ENCODE measurements at regions not wholly inside any gene's neighbourhood (a gene's known extent, or its start where the extent isn't known, plus 50 kb on each side); places are given as distances from the start of the nearest gene placed in this dataset.
"Not testable (repeated sequence)": the region's sequence is repeated elsewhere in the genome, so short reads cannot be mapped to it uniquely, and the experiment has no call there.

DNA sequence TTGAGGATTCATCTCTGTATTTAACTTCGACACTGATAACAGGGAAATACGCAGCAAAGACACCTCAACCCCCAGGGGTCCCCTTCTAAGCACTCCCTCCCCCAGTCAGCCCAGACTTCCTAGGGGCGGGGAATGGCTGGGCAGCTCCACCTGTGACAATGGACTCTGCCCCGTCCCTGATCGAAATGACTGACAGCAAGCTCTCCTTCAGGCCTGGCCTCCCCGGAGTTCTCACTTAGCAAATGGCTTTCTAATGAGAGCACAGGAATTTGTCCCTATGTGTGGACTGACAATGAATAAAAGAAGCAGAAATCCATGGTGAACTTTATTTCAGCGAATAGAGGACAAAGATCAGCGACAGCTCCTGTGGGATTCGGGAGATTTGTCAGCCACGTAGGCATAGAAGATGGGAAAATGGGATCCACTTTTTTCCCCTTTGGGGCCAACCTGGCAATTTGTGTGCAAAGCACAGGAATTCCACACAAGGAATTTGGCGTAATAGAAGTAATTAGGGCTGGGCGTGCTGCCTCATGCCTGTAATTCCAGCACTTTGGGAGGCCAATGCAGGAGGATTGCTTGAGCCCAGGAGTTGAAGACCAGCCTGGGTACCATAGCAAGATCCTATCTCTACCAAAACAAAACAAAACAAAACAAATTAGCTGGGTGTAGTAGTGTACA lies 63.8 kb downstream of the TNFAIP2 start:
- no peak for DNase-seq (ENCODE audit: low spot score)

DNA sequence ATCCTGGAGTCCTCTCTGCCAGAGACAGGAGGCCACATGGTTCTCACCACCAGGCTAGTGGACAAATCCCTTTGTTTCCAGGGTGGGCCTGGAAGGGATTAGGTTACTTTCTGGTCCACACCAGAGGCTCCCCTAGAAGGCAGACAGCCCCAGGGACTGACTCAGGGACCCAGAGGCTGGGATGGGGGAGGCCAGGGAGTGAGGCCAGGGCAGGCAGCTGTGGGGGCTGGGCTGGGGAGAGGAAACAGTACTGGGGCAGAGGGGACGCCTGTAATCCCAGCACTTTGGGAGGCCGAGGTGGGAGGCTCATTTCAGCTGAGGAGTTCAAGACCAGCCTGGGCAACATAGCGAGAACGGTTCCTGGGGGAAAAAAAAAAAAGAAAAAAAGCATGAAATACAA lies 64.7 kb downstream of the TNFAIP2 start:
- no peak for DNase-seq (ENCODE audit: low spot score)

DNA sequence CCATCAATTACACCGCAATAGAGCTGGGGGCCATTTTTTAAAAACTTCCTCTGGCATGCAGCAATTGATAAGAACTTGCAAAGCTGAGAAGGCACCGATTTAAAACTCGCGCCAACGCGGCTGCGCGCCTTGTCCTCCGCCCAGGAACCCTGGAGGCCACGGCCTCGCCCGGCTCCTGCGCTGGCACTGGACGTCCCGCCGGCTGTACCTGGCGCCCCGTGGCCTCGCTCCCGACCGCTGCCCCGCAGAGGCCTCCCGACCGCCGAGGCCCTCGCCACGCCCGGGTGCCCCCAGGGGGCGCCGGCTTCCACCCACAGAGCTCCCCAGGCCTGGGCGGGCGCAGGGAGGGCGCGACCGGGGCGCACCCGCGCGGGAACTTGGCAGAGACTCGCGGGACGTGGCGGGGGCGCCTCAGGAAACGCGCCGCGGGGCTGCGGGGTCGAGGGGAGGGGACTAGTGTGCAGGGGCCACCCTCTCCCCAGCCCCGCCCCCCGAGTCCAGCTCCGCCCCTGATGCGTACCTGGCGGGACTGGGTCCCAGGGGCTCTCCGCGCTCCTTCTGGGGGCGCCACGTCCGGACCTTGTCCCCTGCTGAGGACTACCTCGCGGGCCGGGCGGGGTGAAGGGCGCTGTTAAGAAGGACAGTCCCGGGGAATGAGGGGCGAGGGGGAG lies 65.7 kb downstream of the TNFAIP2 start:
- DNase-seq (ENCODE audit: low spot score): no peak

DNA sequence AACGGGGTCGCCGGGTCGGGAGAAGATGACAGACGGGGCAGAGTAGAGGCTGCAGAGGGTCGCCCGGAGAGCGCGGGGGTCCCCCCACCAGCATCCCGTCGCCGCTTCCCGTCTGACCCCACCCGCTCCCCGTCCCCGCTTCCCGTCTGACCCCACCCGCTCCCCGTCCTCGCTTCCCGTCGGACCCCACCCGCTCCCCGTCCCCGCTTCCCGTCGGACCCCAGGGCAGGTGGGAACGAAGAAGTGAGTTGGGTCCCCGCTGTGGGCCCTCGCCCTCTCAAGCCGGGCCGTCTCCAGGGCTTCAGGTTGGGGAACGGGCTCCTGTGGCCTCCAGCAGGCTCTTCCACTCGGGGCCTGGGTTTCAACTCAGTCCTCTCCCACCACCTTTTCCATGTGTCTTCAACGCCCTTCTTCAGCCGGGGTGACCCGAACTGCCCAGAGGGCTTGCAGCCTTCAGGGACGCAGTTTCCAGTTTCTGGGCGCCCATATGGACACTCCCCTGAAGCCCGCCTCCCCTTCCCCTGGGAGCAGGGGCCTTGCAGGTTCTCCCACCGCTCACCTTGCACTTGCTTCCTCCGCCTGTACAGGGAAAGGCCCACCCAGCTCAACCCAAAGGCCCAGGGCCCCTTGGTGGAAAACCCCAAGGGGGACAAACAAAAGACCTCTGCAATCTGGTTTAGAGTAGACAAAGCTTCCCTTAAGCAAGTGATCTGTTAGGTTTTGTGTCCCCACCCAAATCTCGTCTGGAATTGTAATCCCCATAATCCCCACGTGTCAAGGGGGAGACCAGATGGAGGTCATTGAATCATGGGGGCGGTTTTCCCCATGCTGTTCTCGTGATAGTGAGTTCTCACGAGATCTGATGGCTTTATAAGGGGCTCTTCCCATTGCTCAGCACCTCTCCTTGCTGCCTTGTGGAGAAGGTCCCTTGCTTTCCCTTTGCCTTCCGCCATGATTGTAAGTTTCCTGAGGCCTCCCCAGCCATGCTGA lies 66.5 kb downstream of the TNFAIP2 start:
- no peak for DNase-seq (ENCODE audit: low spot score)

DNA sequence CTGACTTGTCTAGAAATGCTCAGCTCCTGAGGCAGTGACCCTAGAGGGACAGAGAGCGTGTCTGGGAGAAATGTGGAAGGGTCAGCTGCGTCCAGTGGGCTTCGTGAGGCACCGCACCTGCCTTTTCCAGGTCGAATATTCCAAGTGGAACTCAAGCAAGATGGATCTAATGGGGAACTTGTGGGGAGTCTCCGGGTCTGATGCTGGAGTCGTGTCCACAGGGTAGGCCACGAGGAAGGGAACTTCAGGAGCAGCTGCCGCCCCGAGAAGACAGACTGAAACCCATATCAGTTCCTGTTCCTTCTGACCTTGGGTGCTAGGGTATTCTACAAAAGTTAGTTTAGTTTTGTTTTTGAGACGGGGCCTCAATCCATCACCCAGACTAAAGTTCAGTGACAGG lies 67.5 kb downstream of the TNFAIP2 start:
- no peak for DNase-seq (ENCODE audit: low spot score)

DNA sequence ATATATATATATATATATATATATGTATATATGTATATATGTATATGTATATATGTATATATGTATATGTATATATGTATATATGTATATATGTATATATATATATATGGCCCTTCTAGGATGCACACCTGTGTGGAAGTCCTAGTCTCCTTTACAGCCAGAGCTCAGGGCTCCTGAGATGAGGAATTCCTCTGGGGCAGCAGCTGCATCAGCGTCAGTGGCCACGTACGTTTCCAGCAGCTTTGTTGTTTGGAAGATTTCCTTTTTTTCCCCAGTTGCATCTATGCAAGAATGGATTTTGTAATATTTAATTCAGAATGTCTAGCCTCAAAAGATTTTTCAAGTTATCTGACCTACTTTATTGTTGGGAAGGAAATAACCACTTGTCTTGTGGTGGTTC lies 68.6 kb downstream of the TNFAIP2 start:
- no peak for DNase-seq (ENCODE audit: low spot score)

DNA sequence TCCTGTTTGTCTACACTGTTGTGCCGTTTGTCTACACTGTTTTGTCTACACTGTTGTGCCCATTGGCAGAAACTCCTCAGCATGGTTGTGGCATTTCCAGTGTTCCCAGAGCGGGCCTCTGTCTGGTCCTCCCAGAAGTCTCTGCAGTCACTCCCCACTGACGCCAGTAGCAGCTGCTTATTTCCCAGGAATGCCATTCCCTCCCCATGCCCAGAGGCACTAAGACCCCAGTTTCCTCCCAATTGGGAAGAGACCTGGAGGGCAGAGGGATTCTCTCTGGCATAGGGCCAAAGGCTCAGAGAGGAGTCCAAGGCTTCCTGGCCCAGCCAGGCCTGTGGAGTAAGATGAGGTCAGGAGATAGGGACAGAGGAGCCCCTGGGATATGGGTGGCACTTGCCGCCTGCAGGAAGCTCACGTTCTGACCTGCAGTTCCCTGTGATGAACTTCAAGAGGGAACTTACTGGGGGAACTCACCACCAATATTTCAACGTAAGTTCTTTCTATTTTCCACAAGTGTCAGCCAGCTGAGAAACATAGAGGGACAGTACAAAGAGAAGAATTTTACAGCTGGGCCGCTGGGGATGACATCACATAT lies 69.1 kb downstream of the TNFAIP2 start:
- DNase-seq (ENCODE audit: low spot score): no peak

DNA sequence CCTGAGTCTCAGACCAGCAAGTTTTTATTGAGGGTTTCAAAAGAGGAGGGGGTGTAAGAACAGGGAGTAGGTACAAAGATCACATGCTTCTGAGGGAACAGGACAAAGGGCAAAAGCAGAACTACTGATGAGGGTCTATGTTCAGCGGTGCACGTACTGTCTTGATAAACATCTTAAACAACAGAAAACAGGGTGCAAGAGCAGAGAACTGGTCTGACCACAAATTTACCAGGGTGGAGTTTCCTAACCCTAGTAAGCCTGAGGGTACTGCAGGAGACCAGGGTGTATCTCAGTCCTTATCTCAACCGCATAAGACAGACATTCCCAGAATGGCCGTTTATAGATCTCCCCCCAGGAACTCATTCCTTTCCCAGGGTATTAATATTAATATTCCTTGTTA lies 69.6 kb downstream of the TNFAIP2 start:
- DNase-seq (ENCODE audit: low spot score): not testable (repeated sequence)

DNA sequence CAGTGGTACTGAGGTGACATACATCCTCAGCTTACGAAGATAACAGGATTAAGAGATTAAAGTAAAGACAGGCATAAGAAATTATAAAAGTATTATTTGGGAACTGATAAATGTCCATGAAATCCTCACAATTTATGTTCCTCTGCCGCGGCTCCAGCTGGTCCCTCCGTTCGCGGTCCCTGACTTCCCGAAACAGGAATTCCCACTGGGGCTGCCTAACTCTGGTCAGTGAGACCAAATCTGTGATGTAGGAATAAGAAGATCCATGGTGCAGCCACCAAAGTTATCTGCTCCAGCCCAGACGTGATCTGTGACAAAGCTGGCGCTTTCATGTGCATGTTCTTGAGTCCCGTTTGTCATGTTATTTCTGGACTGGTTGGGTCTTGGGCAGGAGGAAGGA lies 70.2 kb downstream of the TNFAIP2 start:
- DNase-seq (ENCODE audit: low spot score): not testable (repeated sequence)

DNA sequence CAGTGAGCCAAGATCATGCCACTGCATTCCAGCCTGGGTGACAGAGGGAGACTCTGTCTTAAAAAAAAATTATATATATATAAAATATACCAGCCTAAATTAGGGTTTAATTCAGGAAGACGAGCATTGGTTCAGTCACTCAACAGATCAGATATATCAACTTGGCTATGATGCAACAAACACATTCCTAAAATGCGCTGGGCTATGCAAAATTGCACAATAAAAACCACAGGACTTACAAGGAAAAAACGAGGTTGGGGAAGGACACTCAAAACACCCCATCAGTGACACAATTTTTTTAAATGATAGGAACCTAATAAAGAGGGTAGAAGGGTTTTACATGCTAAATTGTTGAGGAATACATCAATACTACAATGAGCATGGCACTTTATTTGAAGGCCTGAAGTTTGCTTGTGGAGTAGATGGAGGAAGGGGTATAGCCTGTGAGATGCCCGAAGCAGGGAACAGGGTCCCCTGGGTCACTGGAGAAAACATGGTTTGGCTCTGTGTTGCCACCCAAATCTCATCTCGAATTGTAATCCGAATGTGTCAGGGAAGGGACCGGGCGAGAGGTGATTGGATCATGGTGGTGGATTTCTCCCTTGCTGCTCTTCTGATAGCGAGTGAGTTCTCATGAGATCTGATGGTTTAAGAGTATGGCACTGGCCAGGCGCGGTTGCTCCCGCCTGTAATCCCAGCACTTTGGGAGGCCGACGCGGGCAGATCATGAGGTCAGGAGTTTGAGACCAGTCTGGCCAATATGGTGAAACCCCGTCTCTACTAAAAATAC lies 71.2 kb downstream of the TNFAIP2 start:
- no peak for DNase-seq (ENCODE audit: low spot score)

DNA sequence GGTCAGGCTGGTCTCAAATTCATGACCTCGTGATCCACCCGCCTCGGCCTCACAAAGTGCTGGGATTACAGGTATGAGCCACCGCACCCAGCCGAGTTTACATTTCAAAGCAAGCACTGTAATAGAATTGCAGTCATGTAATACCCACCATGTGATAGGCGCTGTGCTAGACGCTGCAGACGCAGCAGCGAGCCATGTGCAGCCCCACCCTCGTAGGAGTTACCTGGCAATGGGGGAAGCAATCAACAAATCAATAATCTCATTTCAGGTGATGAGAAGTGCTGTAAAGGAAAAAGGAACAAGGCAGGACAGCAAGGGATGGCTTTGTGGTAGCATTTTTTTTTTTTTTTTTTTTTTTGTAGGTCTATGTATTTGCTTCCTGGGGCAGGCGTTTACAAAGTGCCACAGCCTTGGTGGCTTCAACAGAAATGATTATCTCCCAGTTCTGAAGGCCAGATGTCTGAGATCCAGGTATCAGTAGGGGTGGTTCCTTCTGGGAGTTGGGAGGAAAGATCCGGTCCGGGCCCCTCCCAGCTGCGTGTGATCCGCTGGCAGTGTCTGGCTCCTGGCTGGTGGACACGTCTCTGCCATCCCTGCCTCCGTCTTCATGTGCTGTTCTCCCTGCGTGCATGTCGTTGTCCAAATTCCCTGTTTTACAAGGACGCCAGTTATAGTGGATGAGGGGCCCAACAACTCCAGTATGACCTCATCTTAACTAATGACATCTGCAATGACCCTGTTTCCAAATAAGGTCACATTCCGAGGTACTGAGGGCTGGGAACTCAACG lies 72.8 kb downstream of the TNFAIP2 start:
- no peak for DNase-seq (ENCODE audit: low spot score)

DNA sequence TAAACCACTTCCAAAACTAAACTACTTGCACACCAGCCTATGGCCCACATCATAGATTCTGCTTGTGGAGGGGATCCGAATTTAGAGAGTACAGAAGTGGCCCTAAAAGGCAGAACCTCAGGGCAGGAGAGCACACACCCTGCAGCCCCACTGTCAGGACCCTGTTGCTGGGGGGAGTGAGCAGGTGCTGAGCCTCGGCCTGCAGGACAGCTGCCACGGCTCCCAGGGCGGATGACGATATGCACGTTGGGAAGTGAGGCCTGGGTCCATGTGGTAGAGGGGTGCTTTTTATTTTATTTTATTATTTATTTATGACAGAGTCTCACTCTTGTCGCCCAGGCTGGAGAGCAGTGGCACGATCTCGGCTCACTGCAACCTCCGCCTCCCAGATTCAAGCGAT lies 73.5 kb downstream of the TNFAIP2 start:
- no peak for DNase-seq (ENCODE audit: low spot score)

DNA sequence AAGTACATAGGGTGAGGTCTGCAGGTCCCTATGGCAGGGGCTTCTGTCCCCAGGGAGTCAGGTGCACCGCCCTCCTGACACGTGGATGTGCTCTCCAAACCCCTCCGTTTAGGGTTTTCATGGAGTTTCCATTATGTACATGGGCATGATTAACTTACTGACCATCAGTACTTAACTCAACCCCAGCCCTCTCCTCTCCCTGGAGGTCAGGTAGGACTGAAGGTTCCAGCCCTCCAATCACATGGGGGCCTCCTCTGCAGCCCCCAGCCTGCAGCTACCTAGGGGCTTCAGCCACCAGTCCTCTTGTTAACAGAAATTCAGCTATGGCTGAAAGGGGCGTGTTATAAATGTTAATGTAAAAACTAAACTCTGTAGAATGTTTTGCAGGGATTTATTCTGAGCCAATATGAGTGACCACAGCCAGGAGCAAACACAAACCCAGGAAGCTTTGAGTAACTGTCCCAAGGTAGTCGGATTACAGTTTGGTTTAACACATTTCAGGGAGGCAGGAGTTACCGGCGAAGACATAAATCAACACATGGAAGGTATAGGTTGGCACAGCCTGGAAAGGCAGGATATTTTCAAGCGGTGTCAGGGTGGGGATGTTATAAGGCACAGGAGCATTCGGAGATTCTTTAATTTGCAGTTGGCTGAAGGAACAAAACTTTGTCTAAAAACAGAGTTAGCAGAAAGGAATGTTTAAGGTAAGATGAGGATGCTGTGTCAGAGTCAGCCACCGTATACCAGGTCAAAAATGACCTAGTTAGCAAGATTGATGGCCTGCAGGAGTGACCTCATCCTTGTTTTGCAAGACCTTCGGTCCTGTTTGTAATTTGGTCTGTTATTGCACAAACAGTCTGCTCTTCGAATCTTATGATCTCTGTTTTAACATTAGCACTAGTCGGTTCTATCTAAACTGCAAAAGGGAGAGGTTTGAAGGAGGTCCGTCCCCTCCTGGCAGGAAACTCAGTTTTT lies 75.2 kb downstream of the TNFAIP2 start:
- DNase-seq (ENCODE audit: low spot score): no peak

DNA sequence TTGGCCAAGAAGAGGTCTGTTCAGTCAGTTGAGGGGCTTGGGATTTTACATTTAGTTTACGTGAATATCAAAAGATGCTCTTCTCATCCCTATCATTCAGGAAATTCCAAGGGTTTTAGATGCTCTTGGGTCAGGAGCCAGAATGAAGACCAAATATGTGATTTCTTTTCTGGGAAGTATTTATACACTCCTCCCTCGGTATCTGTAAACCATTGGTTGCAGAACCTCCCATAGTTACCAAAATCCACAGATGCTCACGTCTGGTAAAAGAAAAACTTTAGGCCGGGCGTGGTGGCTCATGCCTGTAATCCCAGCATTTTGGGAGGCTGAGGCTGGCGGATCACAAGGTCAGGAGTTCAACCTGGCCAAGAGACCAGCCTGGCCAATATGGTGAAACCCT lies 75.9 kb downstream of the TNFAIP2 start:
- no peak for DNase-seq (ENCODE audit: low spot score)

DNA sequence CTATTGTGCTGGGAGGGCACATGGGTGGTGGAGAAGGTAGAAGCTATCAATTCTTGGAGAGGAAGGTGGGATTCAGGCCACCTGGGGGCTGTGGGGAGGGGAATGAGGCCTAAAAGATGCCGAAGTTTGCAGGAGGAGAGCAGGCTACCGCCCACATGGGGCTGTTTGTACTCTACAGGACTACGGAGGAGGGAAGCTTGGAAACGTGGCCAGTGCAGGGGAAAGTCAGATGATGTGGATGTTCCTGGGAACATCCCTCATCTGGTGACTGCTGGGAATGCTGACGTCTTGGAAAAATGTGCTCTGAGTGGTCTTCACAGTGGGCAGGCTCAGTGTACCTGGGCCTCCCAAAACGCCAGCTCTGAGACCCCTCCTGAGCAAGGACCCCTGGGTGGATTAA lies 78.5 kb downstream of the TNFAIP2 start:
- no peak for DNase-seq (ENCODE audit: low spot score)

DNA sequence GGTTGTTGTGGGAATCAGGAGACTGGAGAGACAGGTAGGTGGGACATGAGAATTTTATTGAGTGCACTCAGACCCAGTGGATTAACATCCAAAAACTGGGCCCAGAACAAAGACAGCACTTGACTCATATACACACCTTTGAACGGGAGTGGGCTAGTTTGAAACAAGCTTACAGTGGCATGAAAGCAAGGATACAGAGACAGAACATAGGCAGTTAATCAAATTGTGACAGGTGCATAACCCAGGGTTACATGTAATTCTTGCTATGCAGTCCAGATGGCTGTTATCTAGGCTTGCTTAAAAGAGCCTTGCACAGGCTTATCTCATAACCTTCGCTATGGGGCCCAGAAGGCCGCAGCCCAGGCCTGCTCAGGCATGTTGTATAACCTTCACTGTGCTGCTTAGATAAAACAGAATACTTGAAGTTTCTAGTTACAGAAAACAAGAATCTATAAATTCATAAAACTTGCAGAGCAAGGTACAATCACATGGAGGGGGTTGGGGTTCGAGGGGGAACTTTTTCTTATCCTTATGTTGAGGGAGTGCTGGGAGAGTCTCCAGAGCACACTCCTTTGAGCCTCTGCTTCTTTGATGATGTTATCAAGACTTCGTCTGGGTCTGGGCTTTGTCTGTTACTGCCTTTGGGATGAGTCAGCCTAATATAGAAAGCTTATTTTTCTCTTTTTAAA lies 81.7 kb downstream of the TNFAIP2 start:
- DNase-seq (ENCODE audit: low spot score): no peak

DNA sequence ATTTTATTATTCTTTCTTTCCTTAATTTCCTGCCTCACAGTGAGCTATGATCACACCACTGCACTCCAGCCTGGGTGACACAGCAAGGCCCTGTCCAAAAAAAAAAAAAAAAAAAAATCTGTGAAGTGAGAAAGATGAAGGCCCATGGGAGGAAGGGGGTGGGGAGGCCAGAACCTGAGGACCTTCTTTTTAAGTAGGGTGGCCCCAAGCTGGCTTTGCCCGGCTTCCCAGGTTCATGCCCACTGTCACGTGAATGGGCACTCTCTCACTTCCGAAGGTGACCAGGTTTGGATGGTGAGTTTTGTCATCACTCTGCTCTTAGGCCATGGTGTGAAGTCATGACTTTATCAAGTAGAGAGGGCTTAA lies 82.3 kb downstream of the TNFAIP2 start:
- no peak for DNase-seq (ENCODE audit: low spot score)

DNA sequence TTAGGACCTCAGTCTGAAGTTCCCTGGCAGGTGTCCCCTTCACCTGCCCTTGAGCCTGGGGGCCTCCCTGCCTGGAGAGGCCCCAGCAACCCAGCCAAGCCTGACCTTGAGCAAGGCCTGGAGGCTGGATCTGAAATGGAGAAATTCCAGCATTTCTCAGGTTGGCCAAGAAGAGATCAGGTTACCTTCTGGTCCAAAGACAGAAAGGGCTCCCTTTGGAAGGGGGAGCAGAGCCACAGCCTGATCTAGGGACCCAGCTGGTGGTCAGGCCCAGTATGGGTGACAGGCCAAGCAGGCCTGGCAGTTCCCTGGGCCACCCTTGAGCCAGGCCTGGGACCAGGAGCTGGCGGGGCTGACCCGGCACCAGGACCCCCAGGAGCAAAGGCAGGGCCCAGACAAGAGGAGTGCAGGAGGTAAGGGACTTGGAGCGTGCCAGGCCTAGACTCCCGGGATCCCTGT lies 82.8 kb downstream of the TNFAIP2 start:
- no peak for DNase-seq (ENCODE audit: low spot score)

DNA sequence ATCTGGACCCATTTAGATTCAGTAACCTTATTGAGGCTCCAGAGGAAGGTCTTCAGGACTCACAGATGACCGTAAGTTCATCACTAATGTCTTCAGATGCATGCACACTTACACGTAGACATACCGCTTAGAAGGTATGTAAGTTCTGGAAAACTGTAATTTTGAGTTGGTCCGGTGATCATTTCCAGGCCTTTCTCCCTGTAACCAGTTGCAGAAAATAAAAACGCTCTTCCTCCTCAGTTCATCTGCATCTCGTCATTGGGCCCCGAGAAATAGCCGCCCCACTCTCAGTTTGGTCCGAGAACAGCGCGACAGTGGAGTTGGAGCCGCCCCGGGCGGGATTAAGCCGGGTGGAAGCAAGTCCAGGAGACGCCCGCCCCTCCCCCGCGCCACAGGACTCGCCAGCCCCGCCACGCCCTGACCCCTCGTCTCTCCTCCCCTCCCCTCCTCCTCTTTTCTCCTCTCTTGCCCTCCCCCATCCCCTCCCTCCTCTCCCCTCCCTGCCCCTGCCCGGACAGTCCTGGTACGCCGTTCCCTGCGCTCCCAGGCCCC lies 83.7 kb downstream of the TNFAIP2 start:
- DNase-seq (ENCODE audit: low spot score): no peak
